GM23248 (cell line): ENCODE measurements at regions not wholly inside any gene's neighbourhood (a gene's known extent, or its start where the extent isn't known, plus 50 kb on each side); places are given as distances from the start of the nearest gene placed in this dataset.

Experiments used
- EZH2 ChIP-seq: fragments of 200-600 bp; sonication (generic); IDR thresholded peaks from 2 replicates; pipeline ENCODE4 v1.6.1; 2018; ENCODE audit warnings: antibody characterized with exemption, mild to moderate bottlenecking; ENCODE audit not compliant: insufficient read depth, poor library complexity, severe bottlenecking
- EZH2phosphoT487 ChIP-seq: fragments of 200-600 bp; sonication (generic); IDR thresholded peaks from 2 replicates; pipeline ENCODE4 v1.6.1; 2018; ENCODE audit warnings: antibody characterized with exemption, moderate library complexity, mild to moderate bottlenecking, low read depth; ENCODE audit not compliant: insufficient read depth

DNA sequence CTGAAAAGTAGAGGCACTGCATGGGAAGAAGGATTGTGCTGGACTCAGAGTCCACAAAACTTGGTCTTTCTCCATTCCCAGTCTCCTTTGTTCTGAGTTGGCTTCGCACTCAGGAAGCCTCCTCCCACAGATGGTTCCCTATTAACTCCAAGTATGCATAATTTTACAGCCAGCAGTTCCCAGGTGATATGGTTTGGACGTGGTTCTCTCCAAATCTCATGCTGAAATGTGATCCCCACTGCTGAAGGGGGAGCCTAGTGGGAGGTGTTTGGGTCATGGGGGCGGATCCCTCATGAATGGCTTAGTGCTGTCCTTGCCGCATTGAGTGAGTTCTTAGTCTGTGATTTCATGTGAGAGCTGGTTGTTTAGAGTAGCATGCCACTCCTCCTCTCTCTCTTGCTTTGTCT, 86.6 kb downstream of the FEM1C start:
- TF ChIP-seq EZH2 (no peak), EZH2phosphoT487 (no peak)
